Gastrocnemius medialis (tissue), 4 donors: ENCODE measurements at regions not wholly inside any gene's neighbourhood (a gene's known extent, or its start where the extent isn't known, plus 50 kb on each side); places are given as distances from the start of the nearest gene placed in this dataset.

Experiments used
- CTCF ChIP-seq, 5 experiments: fragments of 450-650 bp in 3 of 5; fragments of 200-600 bp in 2 of 5; sonication (generic) in 2 of 5; IDR thresholded peaks in 4 of 5; conservative IDR thresholded peaks in 1 of 5; 1 replicate in 4 of 5; 2 replicates in 1 of 5; pipeline ENCODE4 v1.5.1; 2016 to 2019; ENCODE audit warnings: antibody characterized with exemption in 5 of 5, mild to moderate bottlenecking in 3 of 5, moderate library complexity in 3 of 5
- POLR2A ChIP-seq, 2 donors: fragments of 450-650 bp; IDR thresholded peaks; one replicate each; pipeline ENCODE4 v1.6.1; 2017; ENCODE audit warnings: antibody characterized with exemption in 2 of 2, mild to moderate bottlenecking in 2 of 2, moderate library complexity in 2 of 2

- TF ChIP-seq POLR2A (IDR thresholded peaks at IDR 0.05) (no peak), CTCF (IDR thresholded peaks at IDR 0.05 in 4 of 5, conservative IDR thresholded peaks at IDR 0.05 in 1 of 5) (no peak)
Measured at GRCh38 chr5:29543501-29543900, 1650.0 kb upstream of the CDH6 start.
